ENCODE measurements at regions not wholly inside any gene's neighbourhood (a gene's known extent, or its start where the extent isn't known, plus 50 kb on each side); places are given as distances from the start of the nearest gene placed in this dataset.

DNA sequence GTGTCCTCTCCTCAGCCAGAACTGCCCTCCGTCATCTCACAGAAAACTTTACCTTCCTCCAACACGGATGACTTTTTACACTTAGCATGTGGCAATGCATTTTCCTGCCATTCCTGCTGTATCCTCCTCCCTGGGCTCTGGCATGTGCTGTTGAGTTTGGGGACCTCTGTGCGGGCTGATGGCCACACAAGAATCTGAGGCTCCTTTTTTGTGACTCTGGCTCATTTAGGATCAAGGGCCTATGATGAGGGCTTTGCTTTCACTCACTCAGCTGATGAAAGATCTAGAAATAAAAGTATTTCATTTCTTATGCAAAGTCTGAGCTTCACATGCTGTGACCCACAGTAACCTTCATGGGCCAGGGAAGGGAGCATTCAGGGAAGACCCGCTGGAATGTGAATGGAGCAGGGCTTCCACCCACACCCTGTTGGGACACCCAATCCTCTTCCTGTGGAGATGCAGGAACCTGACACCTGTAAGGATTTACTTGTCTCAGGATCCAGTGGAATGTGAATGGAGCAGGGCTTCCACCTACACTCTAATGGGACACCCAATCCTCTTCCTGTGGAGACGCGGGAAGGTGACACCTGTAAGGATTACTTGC is 500.3 kb upstream of the MKI67 start:
- Histone ChIP-seq H3K27me3 (ENCODE audit: insufficient read depth, low read length, poor library complexity) (peaks cover 3% of the 10 kb centered on the region), H2AFZ (ENCODE audit: low read depth, low read length) (no peak overlapping the region), H3K36me3 (ENCODE audit: insufficient read depth, low read length) (no peaks in the 10 kb centered on the region), H3K4me1 (ENCODE audit: insufficient read depth, low read length) (no peaks in the 10 kb centered on the region), H3K9me3 (ENCODE audit: insufficient read depth, low read length, severe bottlenecking) (no peaks in the 10 kb centered on the region), H3K27ac (ENCODE audit: low read length) (no peak overlapping the region), H3K4me3 (ENCODE audit: low read depth in 1 of 2, low read length in 2 of 2) (no peak overlapping the region), H3K9ac (ENCODE audit: low read depth, low read length) (no peak overlapping the region), H3K79me2 (ENCODE audit: insufficient read depth, low read length) (no peaks in the 10 kb centered on the region), H4K20me1 (ENCODE audit: insufficient read depth, low read length) (no peaks in the 10 kb centered on the region), H3K4me2 (ENCODE audit: insufficient read depth, low read length) (no peak overlapping the region)
- no peak for TF ChIP-seq EZH2 (IDR thresholded peaks at IDR 0.05; ENCODE audit: borderline replicate concordance, low read depth, low read length, severe bottlenecking)
- no peak for TF ChIP-seq CTCF (IDR thresholded peaks at IDR 0.05; ENCODE audit: borderline replicate concordance, extremely low read depth, low read length, poor library complexity, severe bottlenecking)
- DNase-seq: no peak
- no peak for ATAC-seq (ENCODE audit: insufficient read depth, low read depth)

GRCh38 chr10:128627811-128628210 is 501.6 kb upstream of the MKI67 start:
- Histone ChIP-seq H3K27me3 (ENCODE audit: insufficient read depth, low read length, poor library complexity) (peaks cover 3% of the 10 kb centered on the region), H3K9me3 (ENCODE audit: insufficient read depth, low read length, severe bottlenecking) (no peaks in the 10 kb centered on the region), H3K79me2 (ENCODE audit: insufficient read depth, low read length) (no peaks in the 10 kb centered on the region), H3K9ac (ENCODE audit: low read depth, low read length) (no peak overlapping the region), H3K4me3 (ENCODE audit: low read depth in 1 of 2, low read length in 2 of 2) (no peak overlapping the region), H3K36me3 (ENCODE audit: insufficient read depth, low read length) (no peaks in the 10 kb centered on the region), H2AFZ (ENCODE audit: low read depth, low read length) (no peak overlapping the region), H3K4me1 (ENCODE audit: insufficient read depth, low read length) (no peaks in the 10 kb centered on the region), H4K20me1 (ENCODE audit: insufficient read depth, low read length) (no peaks in the 10 kb centered on the region; the same call in 1 of the 2 replicates), H3K4me2 (ENCODE audit: insufficient read depth, low read length) (no peak overlapping the region), H3K27ac (ENCODE audit: low read length) (no peak overlapping the region)
- no peak for TF ChIP-seq CTCF (IDR thresholded peaks at IDR 0.05; ENCODE audit: borderline replicate concordance, extremely low read depth, low read length, poor library complexity, severe bottlenecking)
- ATAC-seq (ENCODE audit: insufficient read depth, low read depth) (no peak), DNase-seq (no peak)

GRCh38 chr10:128628252-128628651 is 502.0 kb upstream of the MKI67 start:
- DNase-seq (no peak), ATAC-seq (ENCODE audit: insufficient read depth, low read depth) (no peak)
- H3K79me2 ChIP-seq (ENCODE audit: insufficient read depth, low read length): no peaks in the 10 kb centered on the region

More at GRCh38 chr10:128628252-128628651, 502.0 kb upstream of the MKI67 start:
- Histone ChIP-seq H3K9me3 (ENCODE audit: insufficient read depth, low read length, severe bottlenecking) (no peaks in the 10 kb centered on the region), H4K20me1 (ENCODE audit: insufficient read depth, low read length) (no peaks in the 10 kb centered on the region; the same call in 1 of the 2 replicates), H2AFZ (ENCODE audit: low read depth, low read length) (no peak overlapping the region), H3K36me3 (ENCODE audit: insufficient read depth, low read length) (no peaks in the 10 kb centered on the region), H3K9ac (ENCODE audit: low read depth, low read length) (no peak overlapping the region), H3K4me2 (ENCODE audit: insufficient read depth, low read length) (no peak overlapping the region), H3K4me1 (ENCODE audit: insufficient read depth, low read length) (no peaks in the 10 kb centered on the region), H3K4me3 (ENCODE audit: low read depth in 1 of 2, low read length in 2 of 2) (no peak overlapping the region), H3K27ac (ENCODE audit: low read length) (no peak overlapping the region), H3K27me3 (ENCODE audit: insufficient read depth, low read length, poor library complexity) (peaks cover 3% of the 10 kb centered on the region)
- TF ChIP-seq CTCF (IDR thresholded peaks at IDR 0.05; ENCODE audit: borderline replicate concordance, extremely low read depth, low read length, poor library complexity, severe bottlenecking): no peak
- no peak for TF ChIP-seq EZH2 (IDR thresholded peaks at IDR 0.05; ENCODE audit: borderline replicate concordance, low read depth, low read length, severe bottlenecking)
